ENCODE measurements at regions not wholly inside any gene's neighbourhood (a gene's known extent, or its start where the extent isn't known, plus 50 kb on each side); places are given as distances from the start of the nearest gene placed in this dataset.
A peak's percentile ranks its signal among the peaks of the same experiment; 100 is the strongest.

DNA sequence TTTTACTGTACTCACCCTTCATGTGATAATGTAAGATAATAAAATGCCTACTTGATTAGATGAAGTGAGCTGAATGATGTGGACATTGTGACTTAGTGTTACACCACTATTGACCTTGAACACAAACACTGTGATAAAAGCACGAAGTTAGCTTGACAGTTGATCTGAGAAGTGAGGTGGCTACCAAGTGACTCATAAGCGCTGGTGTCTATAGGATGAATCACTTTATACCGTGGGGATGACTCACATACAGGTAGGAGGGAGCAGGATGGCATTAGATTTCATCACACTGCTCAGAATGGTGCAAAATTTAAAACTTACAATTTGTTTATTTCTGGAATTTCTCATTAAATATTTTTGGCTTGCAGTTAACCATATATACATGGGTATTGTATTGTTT, 174.7 kb upstream of the CNTN3 start:
- Mint-ChIP-seq H3K4me1 (ENCODE audit: low read depth, unreplicated experiment) (no peaks in the 10 kb centered on the region), H3K9me3 (ENCODE audit: low read depth, unreplicated experiment) (peaks cover 6% of the 10 kb centered on the region), H3K27me3 (ENCODE audit: unreplicated experiment) (no peaks in the 10 kb centered on the region), H3K27ac (ENCODE audit: unreplicated experiment) (no peak overlapping the region), H3K36me3 (ENCODE audit: insufficient read depth, unreplicated experiment) (no peaks in the 10 kb centered on the region), H3K4me3 (ENCODE audit: low read depth, unreplicated experiment) (no peak overlapping the region)
- intact Hi-C loops (cut with micrococcal nuclease; ENCODE audit: unreplicated experiment): no loop called here
- no TSS peak for BruUV-seq (replicated peaks)
- CTCF ChIA-PET: no interaction called here
- peak; percentile 7 for DNase-seq
- TF ChIP-seq, protein P1, sequence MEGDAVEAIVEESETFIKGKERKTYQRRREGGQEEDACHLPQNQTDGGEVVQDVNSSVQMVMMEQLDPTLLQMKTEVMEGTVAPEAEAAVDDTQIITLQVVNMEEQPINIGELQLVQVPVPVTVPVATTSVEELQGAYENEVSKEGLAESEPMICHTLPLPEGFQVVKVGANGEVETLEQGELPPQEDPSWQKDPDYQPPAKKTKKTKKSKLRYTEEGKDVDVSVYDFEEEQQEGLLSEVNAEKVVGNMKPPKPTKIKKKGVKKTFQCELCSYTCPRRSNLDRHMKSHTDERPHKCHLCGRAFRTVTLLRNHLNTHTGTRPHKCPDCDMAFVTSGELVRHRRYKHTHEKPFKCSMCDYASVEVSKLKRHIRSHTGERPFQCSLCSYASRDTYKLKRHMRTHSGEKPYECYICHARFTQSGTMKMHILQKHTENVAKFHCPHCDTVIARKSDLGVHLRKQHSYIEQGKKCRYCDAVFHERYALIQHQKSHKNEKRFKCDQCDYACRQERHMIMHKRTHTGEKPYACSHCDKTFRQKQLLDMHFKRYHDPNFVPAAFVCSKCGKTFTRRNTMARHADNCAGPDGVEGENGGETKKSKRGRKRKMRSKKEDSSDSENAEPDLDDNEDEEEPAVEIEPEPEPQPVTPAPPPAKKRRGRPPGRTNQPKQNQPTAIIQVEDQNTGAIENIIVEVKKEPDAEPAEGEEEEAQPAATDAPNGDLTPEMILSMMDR (IDR thresholded peaks at IDR 0.05; ENCODE audit: unreplicated experiment): no peak

DNA sequence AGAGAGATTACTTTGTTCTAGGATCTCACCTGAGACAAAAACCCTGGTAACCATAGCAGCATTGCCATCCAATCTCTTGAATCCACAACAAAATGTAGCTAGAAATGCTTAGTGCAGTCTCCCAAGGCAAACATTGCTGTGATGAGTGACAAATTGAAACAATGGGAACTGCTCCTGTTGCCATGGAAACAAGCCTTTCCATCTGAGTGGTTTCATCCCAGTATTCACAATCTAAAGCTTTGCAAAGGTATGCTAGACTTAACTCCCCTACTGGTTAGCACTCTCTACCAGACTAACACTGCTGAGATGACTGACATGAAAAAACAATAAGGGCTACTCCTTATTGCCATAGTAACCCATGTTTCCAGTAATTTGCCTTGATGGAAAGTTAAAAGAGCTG, 172.6 kb upstream of the CNTN3 start:
- Mint-ChIP-seq H3K9me3 (ENCODE audit: low read depth, unreplicated experiment) (peaks cover 6% of the 10 kb centered on the region), H3K36me3 (ENCODE audit: insufficient read depth, unreplicated experiment) (no peaks in the 10 kb centered on the region), H3K27ac (ENCODE audit: unreplicated experiment) (no peak overlapping the region), H3K27me3 (ENCODE audit: unreplicated experiment) (no peaks in the 10 kb centered on the region), H3K4me1 (ENCODE audit: low read depth, unreplicated experiment) (no peaks in the 10 kb centered on the region), H3K4me3 (ENCODE audit: low read depth, unreplicated experiment) (no peak overlapping the region)
- no peak for DNase-seq
- no TSS peak for BruUV-seq (replicated peaks)
- TF ChIP-seq, protein P1 (IDR thresholded peaks at IDR 0.05; ENCODE audit: unreplicated experiment): no peak
- CTCF ChIA-PET: no interaction called here
- intact Hi-C loops (cut with micrococcal nuclease; ENCODE audit: unreplicated experiment): no loop called here

DNA sequence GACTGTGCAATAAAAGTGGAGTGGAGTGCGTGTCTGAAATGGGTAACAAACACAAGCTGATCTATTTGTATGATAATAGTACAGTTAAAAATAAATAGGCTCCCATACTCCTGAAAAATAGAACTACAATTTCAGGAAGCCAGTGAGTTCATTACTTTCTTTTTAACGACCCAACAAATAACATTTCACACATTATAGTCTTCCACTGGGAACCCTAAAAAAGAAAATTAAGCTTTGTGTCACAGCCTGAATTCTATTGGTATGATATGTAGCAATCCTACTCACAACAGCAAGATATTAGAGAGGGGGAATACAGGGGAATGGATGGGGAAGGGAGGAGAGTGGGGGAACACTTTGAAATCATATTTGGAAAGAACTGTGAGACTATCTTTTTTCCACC, 156.9 kb upstream of the CNTN3 start:
- TF ChIP-seq, protein P1 (IDR thresholded peaks at IDR 0.05; ENCODE audit: unreplicated experiment): no peak
- CTCF ChIA-PET: no interaction called here
- no peak overlapping the region for H3K4me3 Mint-ChIP-seq (ENCODE audit: low read depth, unreplicated experiment)
- no TSS peak for BruUV-seq (replicated peaks)
- no peaks in the 10 kb centered on the region for H3K36me3 Mint-ChIP-seq (ENCODE audit: insufficient read depth, unreplicated experiment)
- no peaks in the 10 kb centered on the region for H3K27me3 Mint-ChIP-seq (ENCODE audit: unreplicated experiment)
- no peak for DNase-seq
- H3K9me3 Mint-ChIP-seq (ENCODE audit: low read depth, unreplicated experiment): peaks cover 6% of the 10 kb centered on the region
- intact Hi-C loops (cut with micrococcal nuclease; ENCODE audit: unreplicated experiment): no loop called here
- H3K4me1 Mint-ChIP-seq (ENCODE audit: low read depth, unreplicated experiment): no peaks in the 10 kb centered on the region
- no peak overlapping the region for H3K27ac Mint-ChIP-seq (ENCODE audit: unreplicated experiment)

DNA sequence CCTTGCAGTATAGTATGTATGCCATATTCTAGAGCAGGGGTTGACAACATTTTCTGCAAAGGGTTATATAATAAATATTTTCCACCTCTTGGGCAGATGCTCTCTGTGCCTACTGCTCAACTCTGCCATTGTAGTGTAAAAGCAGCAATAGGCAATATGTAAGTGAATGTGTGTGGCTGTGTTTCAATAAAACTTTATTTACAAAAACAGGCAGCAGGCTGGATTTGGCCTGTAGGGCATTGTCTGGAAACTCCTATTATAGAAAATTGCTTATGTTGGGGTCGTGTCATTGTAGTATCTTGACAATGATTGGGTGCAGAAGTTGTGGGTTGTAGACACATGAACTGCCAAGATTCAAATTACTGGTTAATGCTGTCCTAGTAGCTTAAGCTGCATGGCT, 153.6 kb upstream of the CNTN3 start:
- TF ChIP-seq, protein P1 (IDR thresholded peaks at IDR 0.05; ENCODE audit: unreplicated experiment): no peak
- H3K36me3 Mint-ChIP-seq (ENCODE audit: insufficient read depth, unreplicated experiment): no peaks in the 10 kb centered on the region
- no peaks in the 10 kb centered on the region for H3K4me1 Mint-ChIP-seq (ENCODE audit: low read depth, unreplicated experiment)
- no TSS peak for BruUV-seq (replicated peaks)
- H3K27me3 Mint-ChIP-seq (ENCODE audit: unreplicated experiment): no peaks in the 10 kb centered on the region
- CTCF ChIA-PET: no interaction called here
- no peak for DNase-seq
- intact Hi-C loops (cut with micrococcal nuclease; ENCODE audit: unreplicated experiment): no loop called here
- H3K27ac Mint-ChIP-seq (ENCODE audit: unreplicated experiment): no peak overlapping the region
- no peak overlapping the region for H3K4me3 Mint-ChIP-seq (ENCODE audit: low read depth, unreplicated experiment)
- H3K9me3 Mint-ChIP-seq (ENCODE audit: low read depth, unreplicated experiment): peaks cover 3% of the 10 kb centered on the region

DNA sequence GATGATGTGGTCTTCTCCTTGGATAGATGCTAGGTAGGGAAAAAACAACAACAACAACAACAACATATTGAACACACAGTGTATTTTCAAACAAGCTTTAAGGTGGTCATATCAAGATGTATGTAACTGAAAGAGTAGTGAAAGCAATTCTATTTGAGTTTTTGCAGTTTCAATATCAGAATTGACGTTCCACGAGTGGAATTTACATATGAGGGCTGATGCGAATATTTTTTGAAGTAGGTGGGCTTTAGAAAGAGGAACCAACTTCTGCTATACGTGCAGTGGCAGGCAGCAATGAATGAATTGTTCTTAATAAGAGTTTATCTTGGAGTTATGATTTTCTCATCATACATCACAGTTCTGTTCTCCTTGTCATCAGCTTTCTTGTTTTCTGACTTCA, 151.9 kb upstream of the CNTN3 start:
- BruUV-seq (replicated peaks): no TSS peak
- Mint-ChIP-seq H3K27ac (ENCODE audit: unreplicated experiment) (no peak overlapping the region), H3K4me1 (ENCODE audit: low read depth, unreplicated experiment) (no peaks in the 10 kb centered on the region), H3K9me3 (ENCODE audit: low read depth, unreplicated experiment) (no peaks in the 10 kb centered on the region), H3K27me3 (ENCODE audit: unreplicated experiment) (no peaks in the 10 kb centered on the region), H3K36me3 (ENCODE audit: insufficient read depth, unreplicated experiment) (no peaks in the 10 kb centered on the region), H3K4me3 (ENCODE audit: low read depth, unreplicated experiment) (no peak overlapping the region)
- TF ChIP-seq, protein P1 (IDR thresholded peaks at IDR 0.05; ENCODE audit: unreplicated experiment): no peak
- intact Hi-C loops (cut with micrococcal nuclease; ENCODE audit: unreplicated experiment): no loop called here
- no peak for DNase-seq
- CTCF ChIA-PET: no interaction called here
